Loucy (cell line): ENCODE measurements at regions not wholly inside any gene's neighbourhood (a gene's known extent, or its start where the extent isn't known, plus 50 kb on each side); places are given as distances from the start of the nearest gene placed in this dataset.

Experiments
- EZH2phosphoT487 ChIP-seq: fragments of 200-600 bp; IDR thresholded peaks from 2 replicates; pipeline ENCODE4 v1.6.1; 2018; ENCODE audit warnings: antibody characterized with exemption, mild to moderate bottlenecking, moderate library complexity, borderline replicate concordance
- TF ChIP-seq, protein P1 (sequence below): fragments of 200-600 bp; sonication (generic); conservative IDR thresholded peaks from 2 replicates; pipeline ENCODE4 v1.5.1; 2014; ENCODE audit warnings: mild to moderate bottlenecking, antibody characterized with exemption, low read length

DNA sequence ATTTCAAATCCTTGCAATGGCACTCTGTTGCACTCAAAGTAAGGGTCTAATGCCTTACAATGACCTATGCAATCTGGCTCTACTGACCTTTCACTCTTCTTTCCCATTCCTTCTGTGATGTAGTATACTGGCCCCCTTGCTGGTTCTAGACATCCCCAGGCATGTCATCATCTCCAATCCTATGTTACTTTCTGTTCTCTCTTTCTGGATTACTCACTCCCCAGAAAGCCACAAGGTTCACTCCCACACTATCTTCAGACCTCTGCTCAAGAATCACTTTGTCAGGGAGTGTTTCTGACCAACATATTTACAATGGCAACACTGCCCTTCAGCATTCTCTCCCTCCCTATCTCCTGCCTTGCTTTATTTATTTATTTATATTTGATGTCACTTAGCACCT is 802.2 kb upstream of the WWC1 start:
- TF ChIP-seq, protein P1, sequence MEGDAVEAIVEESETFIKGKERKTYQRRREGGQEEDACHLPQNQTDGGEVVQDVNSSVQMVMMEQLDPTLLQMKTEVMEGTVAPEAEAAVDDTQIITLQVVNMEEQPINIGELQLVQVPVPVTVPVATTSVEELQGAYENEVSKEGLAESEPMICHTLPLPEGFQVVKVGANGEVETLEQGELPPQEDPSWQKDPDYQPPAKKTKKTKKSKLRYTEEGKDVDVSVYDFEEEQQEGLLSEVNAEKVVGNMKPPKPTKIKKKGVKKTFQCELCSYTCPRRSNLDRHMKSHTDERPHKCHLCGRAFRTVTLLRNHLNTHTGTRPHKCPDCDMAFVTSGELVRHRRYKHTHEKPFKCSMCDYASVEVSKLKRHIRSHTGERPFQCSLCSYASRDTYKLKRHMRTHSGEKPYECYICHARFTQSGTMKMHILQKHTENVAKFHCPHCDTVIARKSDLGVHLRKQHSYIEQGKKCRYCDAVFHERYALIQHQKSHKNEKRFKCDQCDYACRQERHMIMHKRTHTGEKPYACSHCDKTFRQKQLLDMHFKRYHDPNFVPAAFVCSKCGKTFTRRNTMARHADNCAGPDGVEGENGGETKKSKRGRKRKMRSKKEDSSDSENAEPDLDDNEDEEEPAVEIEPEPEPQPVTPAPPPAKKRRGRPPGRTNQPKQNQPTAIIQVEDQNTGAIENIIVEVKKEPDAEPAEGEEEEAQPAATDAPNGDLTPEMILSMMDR = no peak
- no peak for TF ChIP-seq EZH2phosphoT487
